WTC11 (cell line): ENCODE measurements at regions not wholly inside any gene's neighbourhood (a gene's known extent, or its start where the extent isn't known, plus 50 kb on each side); places are given as distances from the start of the nearest gene placed in this dataset.

Source experiments
- ATAC-seq: fragments of 200-7000 bp; cut with Tn5 transposase; 2 replicates; pipeline ENCODE4 v1.10.0; 2021; ENCODE audit warnings: mild to moderate bottlenecking, moderate library complexity
- CTCF ChIA-PET: fragments of 300-600 bp; sonication (Branson Sonifier 250); formaldehyde crosslinking; loops from one replicate; lab custom pipeline; 2021; ENCODE audit warnings: antibody characterized with exemption; lab: Charles Lee
- POLR2A ChIA-PET: fragments of 350-600 bp; sonication (Branson Sonifier 250); formaldehyde crosslinking; loops from one replicate; lab custom pipeline; 2021; ENCODE audit warnings: antibody characterized with exemption; lab: Charles Lee
- DNase-seq: peaks from one replicate; pipeline ENCODE4 v3.0.0; 2021; ENCODE audit warnings: low spot score
- H3K27ac Mint-ChIP-seq: 2 replicates; pipeline ENCODE4 v1.8.0; 2021; ENCODE audit warnings: mixed read lengths
- H3K27me3 Mint-ChIP-seq: 2 replicates; pipeline ENCODE4 v1.8.0; 2021; ENCODE audit warnings: low read depth, mild to moderate bottlenecking, moderate library complexity, mixed read lengths
- H3K36me3 Mint-ChIP-seq: 2 replicates; pipeline ENCODE4 v1.8.0; 2021; ENCODE audit warnings: mixed read lengths
- H3K4me1 Mint-ChIP-seq: 2 replicates; pipeline ENCODE4 v1.8.0; 2022; ENCODE audit warnings: mixed read lengths
- H3K4me3 Mint-ChIP-seq: 2 replicates; pipeline ENCODE4 v1.8.0; 2021; ENCODE audit warnings: mild to moderate bottlenecking, moderate library complexity, mixed read lengths
- H3K9me3 Mint-ChIP-seq: 2 replicates; pipeline ENCODE4 v1.8.0; 2021; ENCODE audit warnings: mixed read lengths
- ETV6 ChIP-seq: sonication (generic); formaldehyde crosslinking; IDR thresholded peaks from 2 replicates; pipeline ENCODE4 v1.8.1; 2022; ENCODE audit warnings: mild to moderate bottlenecking, missing genetic modification reagents
- FOXP1 ChIP-seq: sonication (generic); formaldehyde crosslinking; IDR thresholded peaks from 2 replicates; pipeline ENCODE4 v1.8.0; 2022; ENCODE audit warnings: missing genetic modification reagents, mild to moderate bottlenecking, moderate library complexity, borderline replicate concordance
- GABPB1 ChIP-seq: sonication (generic); formaldehyde crosslinking; IDR thresholded peaks from 2 replicates; pipeline ENCODE4 v1.8.1; 2023; ENCODE audit warnings: mild to moderate bottlenecking, missing genetic modification reagents
- GRHL2 ChIP-seq: fragments of 250-450 bp; sonication (Bioruptor Pico); IDR thresholded peaks from 2 replicates; pipeline ENCODE4 v1.8.0; 2022; ENCODE audit warnings: mild to moderate bottlenecking, moderate library complexity; ENCODE audit not compliant: insufficient replicate concordance, severe bottlenecking
- JUN ChIP-seq: sonication (generic); formaldehyde crosslinking; IDR thresholded peaks from 2 replicates; pipeline ENCODE4 v1.8.0; 2023; ENCODE audit warnings: mild to moderate bottlenecking, missing genetic modification reagents
- ZNF317 ChIP-seq: sonication (generic); formaldehyde crosslinking; IDR thresholded peaks from 2 replicates; pipeline ENCODE4 v1.8.1; 2023; ENCODE audit warnings: low read depth, mild to moderate bottlenecking, moderate library complexity, missing genetic modification reagents, borderline replicate concordance
- TF ChIP-seq, protein P1 (sequence below): fragments of 250-450 bp; sonication (Bioruptor Pico); conservative IDR thresholded peaks from 2 replicates; pipeline ENCODE4 v1.9.0; 2021; ENCODE audit warnings: mild to moderate bottlenecking
- TF ChIP-seq, protein P2 (sequence below): sonication (generic); formaldehyde crosslinking; IDR thresholded peaks from 2 replicates; pipeline ENCODE4 v1.8.1; 2022; ENCODE audit warnings: mild to moderate bottlenecking, missing genetic modification reagents, moderate library complexity, borderline replicate concordance
- TF ChIP-seq, protein P3 (sequence below): sonication (generic); formaldehyde crosslinking; IDR thresholded peaks from 2 replicates; pipeline ENCODE4 v1.8.1; 2023; ENCODE audit warnings: mild to moderate bottlenecking, missing genetic modification reagents, borderline replicate concordance
- TF ChIP-seq, protein P4 (sequence below): sonication (generic); formaldehyde crosslinking; IDR thresholded peaks from 2 replicates; pipeline ENCODE4 v1.8.0; 2022; ENCODE audit warnings: mild to moderate bottlenecking, missing genetic modification reagents
- TF ChIP-seq, protein P5 (sequence below): sonication (generic); formaldehyde crosslinking; IDR thresholded peaks from 2 replicates; pipeline ENCODE4 v1.8.1; 2022; ENCODE audit warnings: missing genetic modification reagents, borderline replicate concordance
- TF ChIP-seq, protein P6 (sequence below): sonication (generic); formaldehyde crosslinking; IDR thresholded peaks from 2 replicates; pipeline ENCODE4 v1.8.0; 2022; ENCODE audit warnings: mild to moderate bottlenecking, missing genetic modification reagents
- TF ChIP-seq, protein P7 (sequence below): sonication (generic); formaldehyde crosslinking; IDR thresholded peaks from 2 replicates; pipeline ENCODE4 v1.8.0; 2022; ENCODE audit warnings: mild to moderate bottlenecking, missing genetic modification reagents
- TF ChIP-seq, protein P8 (sequence below): fragments of 250-450 bp; sonication (Bioruptor Pico); IDR thresholded peaks from 2 replicates; pipeline ENCODE4 v1.9.0; 2021; ENCODE audit warnings: mild to moderate bottlenecking, borderline replicate concordance

DNA sequence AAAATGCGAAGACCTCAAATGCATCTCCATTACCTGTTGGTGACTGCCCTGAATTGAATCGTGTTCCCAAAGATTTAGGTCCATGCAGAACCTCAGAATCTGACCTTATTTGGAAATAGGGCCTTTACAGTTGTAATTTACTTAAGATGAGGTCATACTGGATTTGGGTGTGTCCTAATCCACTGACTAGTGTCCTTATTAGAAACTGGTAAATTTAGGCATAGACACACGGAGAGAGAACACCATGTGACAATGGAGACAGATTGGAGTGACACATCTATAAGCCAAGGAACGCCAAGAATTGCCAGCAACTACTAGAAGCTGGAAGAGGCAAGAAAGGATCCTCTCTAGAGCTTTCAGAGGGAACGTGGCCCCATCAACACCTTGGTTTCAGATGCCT, 203.1 kb downstream of the SMAD2 start (continued):
- TF ChIP-seq, protein P1, sequence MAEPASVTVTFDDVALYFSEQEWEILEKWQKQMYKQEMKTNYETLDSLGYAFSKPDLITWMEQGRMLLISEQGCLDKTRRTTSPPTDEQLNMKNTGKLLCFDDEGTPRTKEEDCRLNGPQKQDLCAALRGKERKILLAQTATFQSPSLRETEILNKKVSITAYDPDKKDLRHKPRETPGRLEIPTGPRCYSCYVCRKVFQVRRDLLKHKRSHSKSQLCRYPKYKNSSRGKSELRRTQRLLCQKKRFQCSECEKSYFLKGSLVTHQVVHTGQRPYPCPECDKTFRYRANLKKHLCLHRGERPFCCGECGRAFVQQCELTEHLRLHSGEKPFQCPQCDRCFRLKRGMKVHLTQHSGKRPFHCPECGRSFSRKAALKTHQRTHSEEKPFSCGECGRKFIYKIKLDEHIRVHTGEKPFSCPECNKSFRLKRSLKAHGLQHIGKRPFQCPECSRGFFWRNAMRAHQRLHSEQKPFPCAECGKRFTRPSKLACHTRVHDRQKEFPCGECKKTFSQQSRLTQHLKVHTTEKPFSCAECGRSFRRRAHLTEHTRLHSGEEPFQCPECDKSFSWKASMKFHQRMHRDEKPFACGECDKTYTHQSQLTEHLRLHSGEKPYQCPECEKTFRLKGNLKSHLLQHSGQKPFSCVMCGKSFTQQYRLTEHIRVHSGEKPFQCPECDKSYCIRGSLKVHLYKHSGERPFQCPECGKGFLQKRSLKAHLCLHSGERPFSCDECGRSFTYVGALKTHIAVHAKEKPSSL (CRISPR knock-in tag) = no peak
- TF ChIP-seq, protein P2, sequence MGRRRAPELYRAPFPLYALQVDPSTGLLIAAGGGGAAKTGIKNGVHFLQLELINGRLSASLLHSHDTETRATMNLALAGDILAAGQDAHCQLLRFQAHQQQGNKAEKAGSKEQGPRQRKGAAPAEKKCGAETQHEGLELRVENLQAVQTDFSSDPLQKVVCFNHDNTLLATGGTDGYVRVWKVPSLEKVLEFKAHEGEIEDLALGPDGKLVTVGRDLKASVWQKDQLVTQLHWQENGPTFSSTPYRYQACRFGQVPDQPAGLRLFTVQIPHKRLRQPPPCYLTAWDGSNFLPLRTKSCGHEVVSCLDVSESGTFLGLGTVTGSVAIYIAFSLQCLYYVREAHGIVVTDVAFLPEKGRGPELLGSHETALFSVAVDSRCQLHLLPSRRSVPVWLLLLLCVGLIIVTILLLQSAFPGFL (CRISPR knock-in tag) = no peak
- TF ChIP-seq, protein P3, sequence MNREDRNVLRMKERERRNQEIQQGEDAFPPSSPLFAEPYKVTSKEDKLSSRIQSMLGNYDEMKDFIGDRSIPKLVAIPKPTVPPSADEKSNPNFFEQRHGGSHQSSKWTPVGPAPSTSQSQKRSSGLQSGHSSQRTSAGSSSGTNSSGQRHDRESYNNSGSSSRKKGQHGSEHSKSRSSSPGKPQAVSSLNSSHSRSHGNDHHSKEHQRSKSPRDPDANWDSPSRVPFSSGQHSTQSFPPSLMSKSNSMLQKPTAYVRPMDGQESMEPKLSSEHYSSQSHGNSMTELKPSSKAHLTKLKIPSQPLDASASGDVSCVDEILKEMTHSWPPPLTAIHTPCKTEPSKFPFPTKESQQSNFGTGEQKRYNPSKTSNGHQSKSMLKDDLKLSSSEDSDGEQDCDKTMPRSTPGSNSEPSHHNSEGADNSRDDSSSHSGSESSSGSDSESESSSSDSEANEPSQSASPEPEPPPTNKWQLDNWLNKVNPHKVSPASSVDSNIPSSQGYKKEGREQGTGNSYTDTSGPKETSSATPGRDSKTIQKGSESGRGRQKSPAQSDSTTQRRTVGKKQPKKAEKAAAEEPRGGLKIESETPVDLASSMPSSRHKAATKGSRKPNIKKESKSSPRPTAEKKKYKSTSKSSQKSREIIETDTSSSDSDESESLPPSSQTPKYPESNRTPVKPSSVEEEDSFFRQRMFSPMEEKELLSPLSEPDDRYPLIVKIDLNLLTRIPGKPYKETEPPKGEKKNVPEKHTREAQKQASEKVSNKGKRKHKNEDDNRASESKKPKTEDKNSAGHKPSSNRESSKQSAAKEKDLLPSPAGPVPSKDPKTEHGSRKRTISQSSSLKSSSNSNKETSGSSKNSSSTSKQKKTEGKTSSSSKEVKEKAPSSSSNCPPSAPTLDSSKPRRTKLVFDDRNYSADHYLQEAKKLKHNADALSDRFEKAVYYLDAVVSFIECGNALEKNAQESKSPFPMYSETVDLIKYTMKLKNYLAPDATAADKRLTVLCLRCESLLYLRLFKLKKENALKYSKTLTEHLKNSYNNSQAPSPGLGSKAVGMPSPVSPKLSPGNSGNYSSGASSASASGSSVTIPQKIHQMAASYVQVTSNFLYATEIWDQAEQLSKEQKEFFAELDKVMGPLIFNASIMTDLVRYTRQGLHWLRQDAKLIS = no peak
- TF ChIP-seq, protein P4, sequence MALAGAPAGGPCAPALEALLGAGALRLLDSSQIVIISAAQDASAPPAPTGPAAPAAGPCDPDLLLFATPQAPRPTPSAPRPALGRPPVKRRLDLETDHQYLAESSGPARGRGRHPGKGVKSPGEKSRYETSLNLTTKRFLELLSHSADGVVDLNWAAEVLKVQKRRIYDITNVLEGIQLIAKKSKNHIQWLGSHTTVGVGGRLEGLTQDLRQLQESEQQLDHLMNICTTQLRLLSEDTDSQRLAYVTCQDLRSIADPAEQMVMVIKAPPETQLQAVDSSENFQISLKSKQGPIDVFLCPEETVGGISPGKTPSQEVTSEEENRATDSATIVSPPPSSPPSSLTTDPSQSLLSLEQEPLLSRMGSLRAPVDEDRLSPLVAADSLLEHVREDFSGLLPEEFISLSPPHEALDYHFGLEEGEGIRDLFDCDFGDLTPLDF (CRISPR knock-in tag) = no peak
- TF ChIP-seq, protein P5, sequence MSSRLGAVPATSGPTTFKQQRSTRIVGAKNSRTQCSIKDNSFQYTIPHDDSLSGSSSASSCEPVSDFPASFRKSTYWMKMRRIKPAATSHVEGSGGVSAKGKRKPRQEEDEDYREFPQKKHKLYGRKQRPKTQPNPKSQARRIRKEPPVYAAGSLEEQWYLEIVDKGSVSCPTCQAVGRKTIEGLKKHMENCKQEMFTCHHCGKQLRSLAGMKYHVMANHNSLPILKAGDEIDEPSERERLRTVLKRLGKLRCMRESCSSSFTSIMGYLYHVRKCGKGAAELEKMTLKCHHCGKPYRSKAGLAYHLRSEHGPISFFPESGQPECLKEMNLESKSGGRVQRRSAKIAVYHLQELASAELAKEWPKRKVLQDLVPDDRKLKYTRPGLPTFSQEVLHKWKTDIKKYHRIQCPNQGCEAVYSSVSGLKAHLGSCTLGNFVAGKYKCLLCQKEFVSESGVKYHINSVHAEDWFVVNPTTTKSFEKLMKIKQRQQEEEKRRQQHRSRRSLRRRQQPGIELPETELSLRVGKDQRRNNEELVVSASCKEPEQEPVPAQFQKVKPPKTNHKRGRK (CRISPR knock-in tag) = no peak

DNA sequence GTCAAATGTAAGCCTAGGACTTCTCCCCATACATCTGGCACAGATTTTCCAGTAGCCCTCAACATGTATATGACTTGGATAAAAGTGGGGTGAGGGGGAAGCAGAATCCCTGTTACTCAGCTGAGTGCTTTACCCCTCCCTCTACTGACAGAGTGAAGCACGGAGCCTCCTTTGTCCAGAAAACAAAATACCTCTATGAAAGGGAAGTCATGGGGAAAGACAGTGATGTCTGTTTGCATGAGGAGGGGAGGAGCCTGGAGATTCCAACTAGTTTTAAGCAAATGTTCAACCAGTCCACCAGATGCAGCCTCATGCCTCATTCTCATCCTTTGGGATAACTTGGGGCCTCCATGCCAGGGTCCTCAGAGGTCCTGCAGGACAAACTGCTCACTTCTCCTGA, 203.9 kb downstream of the SMAD2 start:
- no peak overlapping the region for H3K27ac Mint-ChIP-seq
- ChIA-PET POLR2A (no interaction called here), CTCF (no interaction called here)
- DNase-seq (no peak), ATAC-seq (no peak)
- no peaks in the 10 kb centered on the region for H3K36me3 Mint-ChIP-seq
- H3K27me3 Mint-ChIP-seq = no peaks in the 10 kb centered on the region; the same call in 1 of the 2 replicates
- no peaks in the 10 kb centered on the region for H3K9me3 Mint-ChIP-seq
- H3K4me3 Mint-ChIP-seq = no peak overlapping the region
- no peaks in the 10 kb centered on the region for H3K4me1 Mint-ChIP-seq
- TF ChIP-seq, protein P6, sequence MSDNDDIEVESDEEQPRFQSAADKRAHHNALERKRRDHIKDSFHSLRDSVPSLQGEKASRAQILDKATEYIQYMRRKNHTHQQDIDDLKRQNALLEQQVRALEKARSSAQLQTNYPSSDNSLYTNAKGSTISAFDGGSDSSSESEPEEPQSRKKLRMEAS (CRISPR knock-in tag) = no peak
- no peak for TF ChIP-seq ZNF317 (CRISPR knock-in tag)
- no peak for TF ChIP-seq GRHL2
- TF ChIP-seq JUN (CRISPR knock-in tag) = no peak
- TF ChIP-seq FOXP1 = no peak
- no peak for TF ChIP-seq GABPB1
- TF ChIP-seq, protein P7, sequence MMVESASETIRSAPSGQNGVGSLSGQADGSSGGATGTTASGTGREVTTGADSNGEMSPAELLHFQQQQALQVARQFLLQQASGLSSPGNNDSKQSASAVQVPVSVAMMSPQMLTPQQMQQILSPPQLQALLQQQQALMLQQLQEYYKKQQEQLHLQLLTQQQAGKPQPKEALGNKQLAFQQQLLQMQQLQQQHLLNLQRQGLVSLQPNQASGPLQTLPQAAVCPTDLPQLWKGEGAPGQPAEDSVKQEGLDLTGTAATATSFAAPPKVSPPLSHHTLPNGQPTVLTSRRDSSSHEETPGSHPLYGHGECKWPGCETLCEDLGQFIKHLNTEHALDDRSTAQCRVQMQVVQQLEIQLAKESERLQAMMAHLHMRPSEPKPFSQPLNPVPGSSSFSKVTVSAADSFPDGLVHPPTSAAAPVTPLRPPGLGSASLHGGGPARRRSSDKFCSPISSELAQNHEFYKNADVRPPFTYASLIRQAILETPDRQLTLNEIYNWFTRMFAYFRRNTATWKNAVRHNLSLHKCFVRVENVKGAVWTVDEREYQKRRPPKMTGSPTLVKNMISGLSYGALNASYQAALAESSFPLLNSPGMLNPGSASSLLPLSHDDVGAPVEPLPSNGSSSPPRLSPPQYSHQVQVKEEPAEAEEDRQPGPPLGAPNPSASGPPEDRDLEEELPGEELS = no peak
- TF ChIP-seq, protein P8, sequence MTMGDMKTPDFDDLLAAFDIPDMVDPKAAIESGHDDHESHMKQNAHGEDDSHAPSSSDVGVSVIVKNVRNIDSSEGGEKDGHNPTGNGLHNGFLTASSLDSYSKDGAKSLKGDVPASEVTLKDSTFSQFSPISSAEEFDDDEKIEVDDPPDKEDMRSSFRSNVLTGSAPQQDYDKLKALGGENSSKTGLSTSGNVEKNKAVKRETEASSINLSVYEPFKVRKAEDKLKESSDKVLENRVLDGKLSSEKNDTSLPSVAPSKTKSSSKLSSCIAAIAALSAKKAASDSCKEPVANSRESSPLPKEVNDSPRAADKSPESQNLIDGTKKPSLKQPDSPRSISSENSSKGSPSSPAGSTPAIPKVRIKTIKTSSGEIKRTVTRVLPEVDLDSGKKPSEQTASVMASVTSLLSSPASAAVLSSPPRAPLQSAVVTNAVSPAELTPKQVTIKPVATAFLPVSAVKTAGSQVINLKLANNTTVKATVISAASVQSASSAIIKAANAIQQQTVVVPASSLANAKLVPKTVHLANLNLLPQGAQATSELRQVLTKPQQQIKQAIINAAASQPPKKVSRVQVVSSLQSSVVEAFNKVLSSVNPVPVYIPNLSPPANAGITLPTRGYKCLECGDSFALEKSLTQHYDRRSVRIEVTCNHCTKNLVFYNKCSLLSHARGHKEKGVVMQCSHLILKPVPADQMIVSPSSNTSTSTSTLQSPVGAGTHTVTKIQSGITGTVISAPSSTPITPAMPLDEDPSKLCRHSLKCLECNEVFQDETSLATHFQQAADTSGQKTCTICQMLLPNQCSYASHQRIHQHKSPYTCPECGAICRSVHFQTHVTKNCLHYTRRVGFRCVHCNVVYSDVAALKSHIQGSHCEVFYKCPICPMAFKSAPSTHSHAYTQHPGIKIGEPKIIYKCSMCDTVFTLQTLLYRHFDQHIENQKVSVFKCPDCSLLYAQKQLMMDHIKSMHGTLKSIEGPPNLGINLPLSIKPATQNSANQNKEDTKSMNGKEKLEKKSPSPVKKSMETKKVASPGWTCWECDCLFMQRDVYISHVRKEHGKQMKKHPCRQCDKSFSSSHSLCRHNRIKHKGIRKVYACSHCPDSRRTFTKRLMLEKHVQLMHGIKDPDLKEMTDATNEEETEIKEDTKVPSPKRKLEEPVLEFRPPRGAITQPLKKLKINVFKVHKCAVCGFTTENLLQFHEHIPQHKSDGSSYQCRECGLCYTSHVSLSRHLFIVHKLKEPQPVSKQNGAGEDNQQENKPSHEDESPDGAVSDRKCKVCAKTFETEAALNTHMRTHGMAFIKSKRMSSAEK (CRISPR knock-in tag) = no peak
- no peak for TF ChIP-seq ETV6 (CRISPR knock-in tag)
